ENCODE measurements at regions not wholly inside any gene's neighbourhood (a gene's known extent, or its start where the extent isn't known, plus 50 kb on each side); places are given as distances from the start of the nearest gene placed in this dataset.

- Histone ChIP-seq H3K23ac (ENCODE audit: low read depth, low read length) (no peak overlapping the region), H3K36me3 (ENCODE audit: control insufficient read depth, insufficient read depth, low read length) (no peaks in the 10 kb centered on the region), H3K79me1 (ENCODE audit: low read depth in 1 of 2, low read length in 2 of 2) (no peaks in the 10 kb centered on the region), H3K14ac (replicated peaks; ENCODE audit: low read depth, low read length) (no peak overlapping the region), H3K4me1 (ENCODE audit: control insufficient read depth, insufficient read depth, low read length) (peaks cover 4% of the 10 kb centered on the region; the same call in 1 of the 2 replicates), H3K9me1 (ENCODE audit: insufficient read depth, low read length) (no peaks in the 10 kb centered on the region), H3K4me3 (ENCODE audit: insufficient read depth, low read depth, low read length) (no peak overlapping the region), H2BK120ac (ENCODE audit: low read depth, low read length) (no peak overlapping the region), H4K5ac (ENCODE audit: low read depth, low read length) (no peak overlapping the region; the same call in 1 of the 2 replicates), H4K8ac (ENCODE audit: low read depth in 2 of 2, low read length in 2 of 2) (no peak overlapping the region), H3K9ac (ENCODE audit: low read depth, low read length) (no peak overlapping the region), H2BK20ac (ENCODE audit: low read depth, low read length) (no peak overlapping the region), H2AK9ac (replicated peaks; ENCODE audit: low read depth, low read length, poor library complexity) (no peak overlapping the region), H3K18ac (ENCODE audit: low read depth, low read length) (no peak overlapping the region), H2AK5ac (ENCODE audit: low read depth, low read length) (peak overlapping the region; percentile 24; the same call in 1 of the 2 replicates), H3K27me3 (ENCODE audit: control insufficient read depth, insufficient read depth, low read length) (peaks cover 10% of the 10 kb centered on the region), H3K4ac (ENCODE audit: low read depth, low read length) (no peak overlapping the region), H2BK15ac (ENCODE audit: low read depth, low read length) (peak overlapping the region; percentile 56; the same call in 1 of the 3 replicates), H3K9me3 (ENCODE audit: control insufficient read depth, insufficient read depth, low read length) (no peaks in the 10 kb centered on the region), H2AFZ (replicated peaks; ENCODE audit: low read length, poor library complexity) (no peak overlapping the region), H3K56ac (ENCODE audit: extremely low read depth, insufficient read depth, low read length) (no peak overlapping the region), H4K91ac (ENCODE audit: insufficient read depth, low read depth, low read length) (no peak overlapping the region), H4K20me1 (ENCODE audit: insufficient read depth, low read length) (no peaks in the 10 kb centered on the region), H3K4me2 (ENCODE audit: low read depth, low read length) (no peak overlapping the region), H2BK5ac (ENCODE audit: low read depth, low read length, poor library complexity, severe bottlenecking) (no peak overlapping the region), H3K27ac (ENCODE audit: insufficient read depth, low read length) (no peak overlapping the region)
- in situ Hi-C loops (cut with MboI; ENCODE audit: low sequenced_read_pairs), result loop anchor here (10.0 kb wide), 1 partner anchor 561 kb away; no protein-coding TSS in a partner anchor
- intact Hi-C loops (cut with micrococcal nuclease), result no loop called here
- WGBS, 2 experiments (ENCODE audit: extremely low coverage in 2 of 2, insufficient read length in 1 of 2), result no CpG with 5 or more reads among the region's 10 CpGs
- ChIA-PET CTCF (interaction anchor here (0.9 to 1.2 kb wide), 2 partner anchors 16 to 558 kb away, joined by 3 read pairs; no protein-coding TSS in a partner anchor), POLR2A (ENCODE audit: unreplicated experiment) (no interaction called here)
- TF ChIP-seq, protein P1, sequence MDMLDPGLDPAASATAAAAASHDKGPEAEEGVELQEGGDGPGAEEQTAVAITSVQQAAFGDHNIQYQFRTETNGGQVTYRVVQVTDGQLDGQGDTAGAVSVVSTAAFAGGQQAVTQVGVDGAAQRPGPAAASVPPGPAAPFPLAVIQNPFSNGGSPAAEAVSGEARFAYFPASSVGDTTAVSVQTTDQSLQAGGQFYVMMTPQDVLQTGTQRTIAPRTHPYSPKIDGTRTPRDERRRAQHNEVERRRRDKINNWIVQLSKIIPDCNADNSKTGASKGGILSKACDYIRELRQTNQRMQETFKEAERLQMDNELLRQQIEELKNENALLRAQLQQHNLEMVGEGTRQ (IDR thresholded peaks at IDR 0.05; ENCODE audit: low read depth, low read length), result no peak
- TF ChIP-seq MAFK (IDR thresholded peaks at IDR 0.05; ENCODE audit: low read depth, low read length) (peak; percentile 47), RAD21 (IDR thresholded peaks at IDR 0.05; ENCODE audit: low read length) (no peak), SMC3 (IDR thresholded peaks at IDR 0.05; ENCODE audit: low read depth, low read length) (no peak), MAZ (IDR thresholded peaks at IDR 0.05; ENCODE audit: borderline replicate concordance, low read depth, low read length) (no peak), NFE2L2 (IDR thresholded peaks at IDR 0.05; ENCODE audit: low read depth, low read length) (no peak)
- TF ChIP-seq, protein P2, sequence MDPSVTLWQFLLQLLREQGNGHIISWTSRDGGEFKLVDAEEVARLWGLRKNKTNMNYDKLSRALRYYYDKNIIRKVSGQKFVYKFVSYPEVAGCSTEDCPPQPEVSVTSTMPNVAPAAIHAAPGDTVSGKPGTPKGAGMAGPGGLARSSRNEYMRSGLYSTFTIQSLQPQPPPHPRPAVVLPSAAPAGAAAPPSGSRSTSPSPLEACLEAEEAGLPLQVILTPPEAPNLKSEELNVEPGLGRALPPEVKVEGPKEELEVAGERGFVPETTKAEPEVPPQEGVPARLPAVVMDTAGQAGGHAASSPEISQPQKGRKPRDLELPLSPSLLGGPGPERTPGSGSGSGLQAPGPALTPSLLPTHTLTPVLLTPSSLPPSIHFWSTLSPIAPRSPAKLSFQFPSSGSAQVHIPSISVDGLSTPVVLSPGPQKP (IDR thresholded peaks at IDR 0.05; ENCODE audit: borderline replicate concordance, low read depth, low read length), result no peak
- no TSS peak for BruUV-seq (replicated peaks)
- dilution Hi-C loops (cut with HindIII; ENCODE audit: low sequenced_read_pairs, unreplicated experiment), result no loop called here
- ATAC-seq (ENCODE audit: low read depth) (no peak), DNase-seq (no peak)
Observed at GRCh38 chr2:111675419-111676194, 208.4 kb downstream of the ANAPC1 start.
